IPS-18c (cell line): ENCODE measurements at regions not wholly inside any gene's neighbourhood (a gene's known extent, or its start where the extent isn't known, plus 50 kb on each side); places are given as distances from the start of the nearest gene placed in this dataset.

Experiments
- H3K4me3 ChIP-seq: 2 replicates; pipeline ENCODE4 v1.7.0; 2013; ENCODE audit warnings: low read depth, mild to moderate bottlenecking, low read length, moderate library complexity; ENCODE audit not compliant: insufficient read depth
- H3K9me3 ChIP-seq: one replicate; pipeline ENCODE4 v1.6.1; 2013; ENCODE audit warnings: mild to moderate bottlenecking, low read length, moderate library complexity; ENCODE audit not compliant: control insufficient read depth, insufficient read depth

- Histone ChIP-seq H3K9me3 (no peaks in the 10 kb centered on the region), H3K4me3 (no peak overlapping the region)
Observed at GRCh38 chr3:40992023-40992422, 207.3 kb upstream of the CTNNB1 start.

- Histone ChIP-seq H3K9me3 (no peaks in the 10 kb centered on the region), H3K4me3 (no peak overlapping the region)
Observed at GRCh38 chr3:40994611-40995010, 204.7 kb upstream of the CTNNB1 start.

GRCh38 chr3:40995271-40995670 is 204.0 kb upstream of the CTNNB1 start:
- H3K9me3 ChIP-seq: no peaks in the 10 kb centered on the region
- no peak overlapping the region for H3K4me3 ChIP-seq

- no peaks in the 10 kb centered on the region for H3K9me3 ChIP-seq
- no peak overlapping the region for H3K4me3 ChIP-seq
Observed at GRCh38 chr3:40996382-40996781, 202.9 kb upstream of the CTNNB1 start.

- H3K9me3 ChIP-seq: no peaks in the 10 kb centered on the region
Observed at GRCh38 chr3:40996827-40997710, 202.2 kb upstream of the CTNNB1 start.

GRCh38 chr3:40997711-40998519 is 201.4 kb upstream of the CTNNB1 start:
- no peak overlapping the region; the same call in 1 of the 2 replicates for H3K4me3 ChIP-seq
- H3K9me3 ChIP-seq: no peaks in the 10 kb centered on the region

More at GRCh38 chr3:40996827-40997710, 202.2 kb upstream of the CTNNB1 start:
- H3K4me3 ChIP-seq: no peak overlapping the region

- H3K4me3 ChIP-seq: no peak overlapping the region
- no peaks in the 10 kb centered on the region for H3K9me3 ChIP-seq
Observed at GRCh38 chr3:40999682-41000081, 199.6 kb upstream of the CTNNB1 start.

- H3K9me3 ChIP-seq: no peaks in the 10 kb centered on the region
- no peak overlapping the region for H3K4me3 ChIP-seq
Observed at GRCh38 chr3:41000471-41000870, 198.8 kb upstream of the CTNNB1 start.

- H3K4me3 ChIP-seq: no peak overlapping the region
- no peaks in the 10 kb centered on the region for H3K9me3 ChIP-seq
Observed at GRCh38 chr3:41001556-41001955, 197.7 kb upstream of the CTNNB1 start.

GRCh38 chr3:41002104-41002503 is 197.2 kb upstream of the CTNNB1 start:
- Histone ChIP-seq H3K4me3 (no peak overlapping the region), H3K9me3 (no peaks in the 10 kb centered on the region)

GRCh38 chr3:41007399-41007798 is 191.9 kb upstream of the CTNNB1 start:
- H3K9me3 ChIP-seq: no peaks in the 10 kb centered on the region
- no peak overlapping the region for H3K4me3 ChIP-seq

GRCh38 chr3:41011854-41012253 is 187.5 kb upstream of the CTNNB1 start:
- H3K9me3 ChIP-seq: no peaks in the 10 kb centered on the region
- no peak overlapping the region for H3K4me3 ChIP-seq

- H3K9me3 ChIP-seq: no peaks in the 10 kb centered on the region
- no peak overlapping the region for H3K4me3 ChIP-seq
Observed at GRCh38 chr3:41018855-41019254, 180.4 kb upstream of the CTNNB1 start.

- no peaks in the 10 kb centered on the region for H3K9me3 ChIP-seq
- no peak overlapping the region for H3K4me3 ChIP-seq
Observed at GRCh38 chr3:41024031-41024836, 175.1 kb upstream of the CTNNB1 start.

GRCh38 chr3:41026394-41027177 is 172.7 kb upstream of the CTNNB1 start:
- Histone ChIP-seq H3K9me3 (no peaks in the 10 kb centered on the region), H3K4me3 (no peak overlapping the region)

GRCh38 chr3:41029356-41029755 is 169.9 kb upstream of the CTNNB1 start:
- H3K9me3 ChIP-seq: peaks cover 7% of the 10 kb centered on the region
- H3K4me3 ChIP-seq: no peak overlapping the region

GRCh38 chr3:41030220-41030619 is 169.1 kb upstream of the CTNNB1 start:
- H3K4me3 ChIP-seq: no peak overlapping the region
- peaks cover 7% of the 10 kb centered on the region for H3K9me3 ChIP-seq
